NCI-H69 (cell line): ENCODE measurements at regions not wholly inside any gene's neighbourhood (a gene's known extent, or its start where the extent isn't known, plus 50 kb on each side); places are given as distances from the start of the nearest gene placed in this dataset.
A peak's percentile ranks its signal among the peaks of the same experiment; 100 is the strongest.

Source experiments
- DNase-seq: peaks from one replicate; lab custom pipeline; 2025; lab: John Stamatoyannopoulos, UW

GRCh38 chr14:39988939-39989338 lies 556.7 kb upstream of the FBXO33 start:
- DNase-seq: peak; percentile 82

DNA sequence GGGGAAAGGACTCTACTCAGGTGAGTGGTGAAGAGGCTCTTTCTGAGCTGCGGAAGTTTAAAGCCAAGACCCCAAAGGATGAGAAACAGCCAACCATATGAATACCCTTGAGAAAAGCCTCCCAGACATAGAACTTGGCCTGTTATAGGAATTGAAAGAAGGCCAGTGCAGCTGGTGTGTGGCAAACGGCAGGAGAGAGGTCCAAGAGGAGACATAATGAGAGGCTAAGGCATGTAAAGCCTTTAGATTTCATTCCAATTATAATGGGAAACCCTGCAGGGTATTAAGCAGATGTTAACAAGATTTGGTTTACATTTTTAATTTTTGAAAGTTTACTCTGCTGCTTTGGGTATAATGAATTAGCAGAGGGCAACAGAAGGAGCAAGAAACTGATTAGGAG lies 552.1 kb upstream of the FBXO33 start:
- peak; percentile 85 for DNase-seq

DNA sequence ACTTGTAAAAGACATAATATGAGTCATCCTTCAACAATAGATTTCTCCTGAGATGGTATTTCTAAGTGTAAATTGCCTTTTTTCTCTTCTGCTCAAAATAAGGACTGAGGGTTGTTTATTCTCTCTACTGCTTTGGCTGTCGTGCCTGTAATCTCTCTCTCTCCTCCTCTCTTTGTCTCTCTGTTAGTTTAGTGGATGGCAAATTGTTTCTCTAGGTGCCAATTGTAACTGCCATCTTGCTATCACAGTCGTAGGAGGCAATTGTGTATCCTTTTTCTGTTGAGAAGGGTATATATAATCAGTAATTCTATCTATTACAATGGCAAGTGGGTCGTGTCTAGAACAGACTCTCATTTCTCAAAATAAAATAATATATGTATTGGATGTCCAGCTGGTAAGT lies 545.0 kb upstream of the FBXO33 start:
- peak; percentile 90 for DNase-seq

GRCh38 chr14:39974036-39974435 lies 541.8 kb upstream of the FBXO33 start:
- no peak for DNase-seq

GRCh38 chr14:39972704-39973103 lies 540.5 kb upstream of the FBXO33 start:
- DNase-seq: no peak

DNA sequence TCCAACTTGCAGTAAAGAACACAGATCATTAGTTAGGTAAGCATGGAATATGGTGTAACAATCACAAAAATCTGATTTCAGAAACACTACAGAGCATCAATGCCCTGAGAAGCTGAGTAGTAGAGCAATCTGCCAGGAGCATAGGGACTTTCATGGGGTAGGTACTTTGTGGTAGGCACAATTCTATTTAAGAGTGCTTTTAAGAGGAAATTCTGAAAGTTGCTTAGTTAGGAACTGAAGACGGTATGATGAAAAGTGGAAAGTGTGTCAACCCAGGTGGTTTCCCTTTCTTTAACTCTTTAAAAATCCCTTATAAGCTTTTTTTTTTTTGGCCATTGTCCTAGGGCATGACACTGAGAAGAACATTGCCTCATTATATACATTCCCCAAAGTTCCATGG lies 535.7 kb upstream of the FBXO33 start:
- DNase-seq: no peak

DNA sequence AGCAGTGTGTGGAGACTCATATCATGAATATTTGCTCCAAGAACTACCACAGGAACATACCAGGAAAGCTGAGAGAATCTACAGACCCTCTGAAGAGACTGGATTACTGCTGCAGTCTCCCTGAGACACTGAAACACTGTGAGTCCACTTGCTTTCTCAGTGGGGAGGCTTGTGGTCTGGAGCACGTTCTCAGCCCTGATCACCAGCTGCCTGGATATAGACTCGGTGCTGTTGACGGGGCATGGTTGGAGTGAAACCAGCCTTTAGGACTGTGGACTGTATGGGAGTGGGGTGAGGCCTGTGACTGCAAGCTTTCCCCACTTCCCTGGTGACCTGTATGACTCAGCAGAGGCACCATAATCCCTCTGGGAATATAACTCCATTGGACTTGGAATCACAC lies 525.8 kb upstream of the FBXO33 start:
- DNase-seq: peak; percentile 15

GRCh38 chr14:39957290-39957689 lies 525.1 kb upstream of the FBXO33 start:
- DNase-seq: no peak

- peak; percentile 32 for DNase-seq
Observed at GRCh38 chr14:39956372-39956771, 524.1 kb upstream of the FBXO33 start.

DNA sequence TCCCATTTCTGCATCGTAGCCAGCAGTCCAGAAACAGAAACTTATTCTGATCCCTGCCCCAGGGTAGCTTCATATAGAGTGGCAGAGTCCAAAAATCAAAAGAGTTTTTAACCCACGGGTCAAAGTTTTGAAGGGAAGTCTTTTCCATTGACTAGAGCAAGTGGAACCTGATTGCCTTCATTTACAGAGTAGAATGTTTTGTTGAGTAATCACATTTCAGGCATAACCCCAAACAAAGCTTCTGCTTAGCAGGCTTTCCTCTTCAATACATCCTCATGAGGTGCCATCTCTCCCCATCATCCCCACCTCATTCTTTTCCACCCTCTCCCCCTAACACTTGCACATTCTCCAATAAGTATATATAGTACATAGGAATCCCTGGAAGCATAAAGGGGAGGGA lies 516.0 kb upstream of the FBXO33 start:
- DNase-seq: no peak

DNA sequence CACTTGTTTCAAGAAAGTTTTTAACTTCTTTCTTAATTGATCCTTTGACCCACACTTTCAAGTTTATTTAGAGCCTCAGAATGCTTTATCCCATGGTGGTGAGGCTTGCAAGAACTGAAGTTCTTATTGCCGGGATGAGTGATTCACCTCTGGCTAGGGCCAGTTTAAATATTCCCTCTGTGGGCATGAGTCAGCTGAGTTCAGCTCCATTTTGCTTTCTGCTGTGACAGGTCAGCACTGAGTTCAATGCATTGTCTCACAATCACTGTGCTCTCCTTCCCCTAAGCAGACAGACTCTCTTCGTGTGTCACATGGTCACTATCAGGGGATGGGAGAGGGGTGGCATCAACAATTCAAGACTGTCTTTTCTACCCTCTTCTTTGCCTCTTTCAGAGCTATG lies 514.6 kb upstream of the FBXO33 start:
- DNase-seq: no peak

DNA sequence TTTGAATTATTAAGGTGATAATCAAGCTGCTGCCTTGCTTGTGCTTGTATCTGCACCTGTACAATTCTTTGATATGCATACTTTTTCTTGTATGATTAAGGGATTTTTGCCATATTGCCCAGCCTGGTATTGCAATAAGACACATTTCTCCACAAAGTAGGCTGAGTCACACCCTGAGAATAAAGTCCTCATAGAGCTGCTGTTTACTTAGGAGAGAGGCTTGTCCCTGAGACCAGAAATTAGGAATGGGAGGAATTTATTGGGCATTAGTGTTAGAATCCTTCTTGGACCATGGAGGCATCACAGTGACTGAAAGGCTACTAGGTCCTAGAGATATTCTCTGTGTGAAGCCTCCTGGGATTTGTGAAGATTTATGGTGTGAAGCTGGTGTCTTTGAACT lies 506.8 kb upstream of the FBXO33 start:
- DNase-seq: no peak

GRCh38 chr14:39912192-39913100 lies 480.2 kb upstream of the FBXO33 start:
- DNase-seq: peak; percentile 18

- no peak for DNase-seq
Observed at GRCh38 chr14:39897657-39898056, 465.4 kb upstream of the FBXO33 start.

- DNase-seq: no peak
Observed at GRCh38 chr14:39890026-39890425, 457.8 kb upstream of the FBXO33 start.

DNA sequence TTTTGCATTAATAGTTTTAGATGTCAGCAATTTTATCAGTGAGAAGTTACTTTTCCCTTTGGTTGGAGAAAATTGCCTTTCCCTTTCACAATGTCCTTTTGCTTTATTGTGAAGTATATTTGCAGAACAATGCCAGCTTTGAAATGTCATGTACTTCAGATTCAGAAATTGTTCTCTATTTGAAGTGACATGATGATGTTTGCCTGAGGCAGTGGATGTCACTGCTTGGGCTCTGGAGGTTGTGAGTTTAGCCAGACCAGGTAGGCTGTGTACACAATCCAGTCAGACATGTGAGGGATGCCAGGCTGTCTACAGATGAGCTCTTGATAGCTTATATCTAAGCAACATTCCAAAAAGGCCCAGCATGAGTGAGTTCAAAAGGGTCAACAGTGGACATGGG lies 451.9 kb upstream of the FBXO33 start:
- peak; percentile 63 for DNase-seq

- peak; percentile 8 for DNase-seq
Observed at GRCh38 chr14:39880965-39881364, 448.7 kb upstream of the FBXO33 start.

DNA sequence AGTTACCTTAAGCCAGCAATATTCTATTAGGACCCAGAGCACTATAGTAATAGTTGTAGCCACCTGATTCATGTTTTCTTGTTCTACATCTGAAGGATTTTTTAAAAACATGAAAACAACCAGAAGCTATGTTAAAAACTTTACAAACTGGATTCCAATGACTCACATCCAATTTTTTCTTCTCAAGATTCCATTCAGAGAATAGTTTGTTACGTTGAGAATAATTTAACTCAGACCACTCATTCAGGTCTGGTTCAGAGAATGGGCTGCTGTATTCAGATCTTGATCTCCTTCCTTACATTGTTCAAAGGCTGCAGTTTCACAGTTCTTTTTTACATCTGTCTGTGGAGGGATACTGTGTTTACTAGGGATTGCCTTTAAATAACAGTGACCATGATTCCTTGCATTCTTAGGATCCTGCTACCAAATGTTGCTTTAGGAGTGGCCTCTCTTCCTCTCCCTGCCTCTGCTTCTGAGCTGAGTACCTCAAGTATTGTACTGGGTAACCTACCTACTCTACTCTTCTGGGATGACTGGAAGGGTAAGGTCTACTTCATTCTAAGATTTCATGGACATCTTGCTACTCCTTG lies 448.0 kb upstream of the FBXO33 start:
- DNase-seq: no peak

DNA sequence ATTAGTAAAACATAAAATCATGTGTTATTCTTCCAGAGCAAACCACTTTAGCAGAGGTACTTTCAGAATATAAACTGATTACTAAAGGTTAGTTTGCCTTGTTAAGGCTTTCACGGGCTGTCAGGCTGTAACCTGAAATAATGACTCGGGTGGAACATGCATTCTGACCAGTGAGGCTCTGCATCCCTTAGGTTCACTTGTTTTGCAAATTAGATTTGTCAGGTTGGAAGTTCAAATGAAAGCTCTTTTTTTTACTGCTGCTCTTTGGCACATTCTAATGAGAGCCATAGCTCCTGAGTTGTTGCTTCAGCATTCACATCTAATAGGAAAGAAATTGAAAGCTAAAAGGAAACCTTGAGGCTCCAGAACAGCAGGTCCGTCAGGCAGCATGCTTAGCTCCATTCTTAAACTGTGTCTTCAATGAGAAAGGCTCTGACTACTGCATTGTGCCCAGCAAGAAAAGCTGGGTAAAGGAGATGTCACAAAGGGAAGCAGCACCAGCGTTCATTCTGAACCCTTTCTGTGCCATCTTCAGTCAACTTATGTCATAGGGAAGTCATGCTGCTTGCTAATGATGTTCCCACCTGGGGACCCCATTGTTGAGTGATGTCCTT lies 445.5 kb upstream of the FBXO33 start:
- peak; percentile 18 for DNase-seq

- no peak for DNase-seq
Observed at GRCh38 chr14:39876916-39877315, 444.7 kb upstream of the FBXO33 start.

- DNase-seq: no peak
Observed at GRCh38 chr14:39875028-39875427, 442.8 kb upstream of the FBXO33 start.

- peak; percentile 86 for DNase-seq
Observed at GRCh38 chr14:39873791-39874190, 441.6 kb upstream of the FBXO33 start.

DNA sequence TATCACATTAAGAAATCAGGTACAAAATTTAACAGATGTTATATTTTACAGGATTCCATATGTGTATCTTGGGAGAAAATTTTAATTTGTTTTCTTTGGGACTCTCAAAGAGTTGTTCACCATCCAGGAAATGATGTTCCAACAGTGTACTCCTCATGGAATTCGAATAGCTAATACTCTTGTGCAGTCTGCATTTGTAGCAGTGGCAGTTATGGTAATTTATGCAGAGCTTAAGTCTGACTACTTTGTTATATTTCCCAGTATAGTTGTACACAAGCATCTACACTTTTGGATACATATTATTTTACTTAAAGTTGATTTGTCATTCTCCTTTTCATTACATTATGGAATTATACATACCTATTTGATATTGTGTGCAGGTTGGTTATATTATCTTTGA lies 436.7 kb upstream of the FBXO33 start:
- DNase-seq: no peak
